Hepatocyte (in vitro differentiated cells): ENCODE measurements at regions not wholly inside any gene's neighbourhood (a gene's known extent, or its start where the extent isn't known, plus 50 kb on each side); places are given as distances from the start of the nearest gene placed in this dataset.
"Not testable (repeated sequence)": the region's sequence is repeated elsewhere in the genome, so short reads cannot be mapped to it uniquely, and the experiment has no call there.

Experiments used
- DNase-seq: peaks from one replicate; pipeline ENCODE4 v3.0.0-alpha.2; 2016; ENCODE audit warnings: low spot score
- H2AFZ ChIP-seq: fragments of 200-600 bp; sonication (generic); 2 replicates; pipeline ENCODE4 v1.6.0; 2016; ENCODE audit warnings: antibody characterized with exemption, mild to moderate bottlenecking
- H3K27ac ChIP-seq: fragments of 200-600 bp; sonication (generic); 2 replicates; pipeline ENCODE4 v1.5.1; 2016; ENCODE audit warnings: mild to moderate bottlenecking
- H3K27me3 ChIP-seq: fragments of 200-600 bp; sonication (generic); 2 replicates; pipeline ENCODE4 v1.6.1; 2016
- H3K36me3 ChIP-seq: fragments of 200-600 bp; sonication (generic); replicated peaks from 2 replicates; pipeline ENCODE4 v1.5.1; 2016; ENCODE audit warnings: low read depth; ENCODE audit not compliant: insufficient read depth
- H3K4me1 ChIP-seq: fragments of 200-600 bp; sonication (generic); 2 replicates; pipeline ENCODE4 v1.5.1; 2016; ENCODE audit warnings: mild to moderate bottlenecking, moderate library complexity; ENCODE audit not compliant: insufficient read depth
- H3K4me2 ChIP-seq: fragments of 200-600 bp; sonication (generic); 2 replicates; pipeline ENCODE4 v1.6.0; 2016
- H3K4me3 ChIP-seq: fragments of 200-600 bp; sonication (generic); 2 replicates; pipeline ENCODE4 v1.5.1; 2016; ENCODE audit warnings: mild to moderate bottlenecking
- H3K79me2 ChIP-seq: fragments of 200-600 bp; sonication (generic); 2 replicates; pipeline ENCODE4 v1.6.0; 2017; ENCODE audit warnings: mild to moderate bottlenecking
- H3K9me2 ChIP-seq: fragments of 200-600 bp; sonication (generic); replicated peaks from 2 replicates; pipeline ENCODE4 v1.6.0; 2017; ENCODE audit warnings: mild to moderate bottlenecking; ENCODE audit not compliant: insufficient read depth
- H3K9me3 ChIP-seq: fragments of 200-600 bp; sonication (generic); 2 replicates; pipeline ENCODE4 v1.5.1; 2016; ENCODE audit warnings: low read depth, mild to moderate bottlenecking
- H4K20me1 ChIP-seq: fragments of 200-600 bp; sonication (generic); 2 replicates; pipeline ENCODE4 v1.6.0; 2016; ENCODE audit warnings: mild to moderate bottlenecking; ENCODE audit not compliant: insufficient read depth, poor library complexity, severe bottlenecking
- CTCF ChIP-seq: fragments of 200-600 bp; sonication (generic); IDR thresholded peaks from 2 replicates; pipeline ENCODE4 v1.5.1; 2016; ENCODE audit warnings: antibody characterized with exemption, mild to moderate bottlenecking; ENCODE audit not compliant: poor library complexity
- EZH2 ChIP-seq: fragments of 200-600 bp; sonication (generic); IDR thresholded peaks from 2 replicates; pipeline ENCODE4 v1.6.1; 2016; ENCODE audit warnings: antibody characterized with exemption, mild to moderate bottlenecking, borderline replicate concordance
- EZH2phosphoT487 ChIP-seq: fragments of 200-600 bp; sonication (generic); IDR thresholded peaks from one replicate; pipeline ENCODE4 v1.6.1; 2018; ENCODE audit warnings: antibody characterized with exemption, mild to moderate bottlenecking, low read depth, moderate library complexity; ENCODE audit not compliant: unreplicated experiment, severe bottlenecking
- WGBS: methylation state at CpG from one replicate; pipeline ENCODE4 v1.1.6; 2016; ENCODE audit warnings: low lambda C conversion rate; ENCODE audit errors: missing lambda C conversion rate; 5-methylcytosine and 5-hydroxymethylcytosine counted together

- H3K4me1 ChIP-seq, H3K9me3 ChIP-seq, H3K27ac ChIP-seq, H3K36me3 ChIP-seq, H3K4me3 ChIP-seq, H2AFZ ChIP-seq, DNase-seq, H3K27me3 ChIP-seq, H3K9me2 ChIP-seq, H3K4me2 ChIP-seq, H3K79me2 ChIP-seq, H4K20me1 ChIP-seq: not testable (repeated sequence)
- WGBS = 97% methylated on average over 4 of the region's 4 CpGs
These were observed 116.9 kb downstream of the ADSS2 start for GRCh38 chr1:244334842-244335241.

GRCh38 chr1:244335456-244335855, 116.3 kb downstream of the ADSS2 start:
- H2AFZ ChIP-seq = no peak overlapping the region

GRCh38 chr1:244336232-244336899, 115.3 kb downstream of the ADSS2 start:
- TF ChIP-seq CTCF = no peak
- no peak for TF ChIP-seq EZH2phosphoT487
- no peak for TF ChIP-seq EZH2
- 76% methylated on average over 12 of the region's 12 CpGs for WGBS

More at GRCh38 chr1:244335456-244335855, 116.3 kb downstream of the ADSS2 start:
- TF ChIP-seq EZH2phosphoT487 = no peak
- no peak for TF ChIP-seq EZH2
- TF ChIP-seq CTCF = no peak
- Histone ChIP-seq H3K27me3 (no peaks in the 10 kb centered on the region), H3K27ac (no peak overlapping the region), H3K36me3 (no peaks in the 10 kb centered on the region), H3K9me3 (no peaks in the 10 kb centered on the region), H3K4me1 (no peaks in the 10 kb centered on the region), H3K9me2 (no peaks in the 10 kb centered on the region), H3K79me2 (no peaks in the 10 kb centered on the region), H3K4me2 (no peak overlapping the region), H3K4me3 (no peak overlapping the region), H4K20me1 (no peaks in the 10 kb centered on the region)
- WGBS = 89% methylated on average over 7 of the region's 7 CpGs
- no peak for DNase-seq

GRCh38 chr1:244337839-244338238, 113.9 kb downstream of the ADSS2 start:
- Histone ChIP-seq H2AFZ (no peak overlapping the region), H3K36me3 (no peaks in the 10 kb centered on the region), H4K20me1 (no peaks in the 10 kb centered on the region), H3K79me2 (no peaks in the 10 kb centered on the region), H3K4me2 (no peak overlapping the region), H3K27ac (no peak overlapping the region), H3K4me1 (no peaks in the 10 kb centered on the region), H3K4me3 (no peak overlapping the region), H3K9me2 (no peaks in the 10 kb centered on the region), H3K27me3 (no peaks in the 10 kb centered on the region), H3K9me3 (no peaks in the 10 kb centered on the region)
- WGBS = 97% methylated on average over 3 of the region's 3 CpGs
- DNase-seq = no peak
- TF ChIP-seq CTCF (no peak), EZH2 (no peak), EZH2phosphoT487 (no peak)

More at GRCh38 chr1:244336232-244336899, 115.3 kb downstream of the ADSS2 start:
- Histone ChIP-seq H3K9me3 (no peaks in the 10 kb centered on the region), H3K27ac (no peak overlapping the region), H3K4me1 (no peaks in the 10 kb centered on the region), H2AFZ (no peak overlapping the region), H3K27me3 (no peaks in the 10 kb centered on the region), H4K20me1 (no peaks in the 10 kb centered on the region), H3K4me3 (no peak overlapping the region), H3K9me2 (no peaks in the 10 kb centered on the region), H3K36me3 (no peaks in the 10 kb centered on the region), H3K79me2 (no peaks in the 10 kb centered on the region), H3K4me2 (no peak overlapping the region)
- DNase-seq = no peak
